ENCODE measurements at regions not wholly inside any gene's neighbourhood (a gene's known extent, or its start where the extent isn't known, plus 50 kb on each side); places are given as distances from the start of the nearest gene placed in this dataset.

DNA sequence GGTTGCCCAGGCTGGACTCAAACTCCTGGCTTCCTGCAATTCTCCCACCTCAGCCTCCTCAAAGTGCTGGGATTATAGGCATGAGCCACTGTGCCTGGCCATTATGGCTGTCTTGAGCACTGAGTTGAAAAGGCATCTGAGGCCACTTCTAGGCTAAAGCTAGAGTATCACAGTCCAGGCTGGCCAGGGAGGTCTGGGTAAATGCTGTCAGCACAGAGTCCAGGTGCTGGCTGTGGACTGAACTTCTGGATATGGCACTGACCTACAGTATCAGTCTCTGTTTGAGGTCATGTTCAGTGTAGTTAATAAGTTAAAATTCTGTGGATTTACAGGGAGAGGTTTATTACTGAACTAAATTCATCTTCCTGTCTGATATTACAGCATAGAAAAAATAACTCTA is 222.5 kb upstream of the TOM1L1 start:
- no peak for TF ChIP-seq SMC3 (conservative IDR thresholded peaks at IDR 0.05; ENCODE audit: poor library complexity)
- TF ChIP-seq MXI1 (conservative IDR thresholded peaks at IDR 0.05; ENCODE audit: poor library complexity, severe bottlenecking): no peak
- no peak for TF ChIP-seq POLR2AphosphoS5 (IDR thresholded peaks at IDR 0.05)
- no peak for TF ChIP-seq EZH2 (IDR thresholded peaks at IDR 0.05; ENCODE audit: borderline replicate concordance, insufficient read depth, low read length, poor library complexity, severe bottlenecking)
- TF ChIP-seq, protein P1, sequence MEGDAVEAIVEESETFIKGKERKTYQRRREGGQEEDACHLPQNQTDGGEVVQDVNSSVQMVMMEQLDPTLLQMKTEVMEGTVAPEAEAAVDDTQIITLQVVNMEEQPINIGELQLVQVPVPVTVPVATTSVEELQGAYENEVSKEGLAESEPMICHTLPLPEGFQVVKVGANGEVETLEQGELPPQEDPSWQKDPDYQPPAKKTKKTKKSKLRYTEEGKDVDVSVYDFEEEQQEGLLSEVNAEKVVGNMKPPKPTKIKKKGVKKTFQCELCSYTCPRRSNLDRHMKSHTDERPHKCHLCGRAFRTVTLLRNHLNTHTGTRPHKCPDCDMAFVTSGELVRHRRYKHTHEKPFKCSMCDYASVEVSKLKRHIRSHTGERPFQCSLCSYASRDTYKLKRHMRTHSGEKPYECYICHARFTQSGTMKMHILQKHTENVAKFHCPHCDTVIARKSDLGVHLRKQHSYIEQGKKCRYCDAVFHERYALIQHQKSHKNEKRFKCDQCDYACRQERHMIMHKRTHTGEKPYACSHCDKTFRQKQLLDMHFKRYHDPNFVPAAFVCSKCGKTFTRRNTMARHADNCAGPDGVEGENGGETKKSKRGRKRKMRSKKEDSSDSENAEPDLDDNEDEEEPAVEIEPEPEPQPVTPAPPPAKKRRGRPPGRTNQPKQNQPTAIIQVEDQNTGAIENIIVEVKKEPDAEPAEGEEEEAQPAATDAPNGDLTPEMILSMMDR (IDR thresholded peaks at IDR 0.05; ENCODE audit: poor library complexity, severe bottlenecking): no peak
- TF ChIP-seq RAD21 (conservative IDR thresholded peaks at IDR 0.05): no peak
- TF ChIP-seq TAF1 (IDR thresholded peaks at IDR 0.05; ENCODE audit: low read depth): no peak
- TF ChIP-seq, protein P2, sequence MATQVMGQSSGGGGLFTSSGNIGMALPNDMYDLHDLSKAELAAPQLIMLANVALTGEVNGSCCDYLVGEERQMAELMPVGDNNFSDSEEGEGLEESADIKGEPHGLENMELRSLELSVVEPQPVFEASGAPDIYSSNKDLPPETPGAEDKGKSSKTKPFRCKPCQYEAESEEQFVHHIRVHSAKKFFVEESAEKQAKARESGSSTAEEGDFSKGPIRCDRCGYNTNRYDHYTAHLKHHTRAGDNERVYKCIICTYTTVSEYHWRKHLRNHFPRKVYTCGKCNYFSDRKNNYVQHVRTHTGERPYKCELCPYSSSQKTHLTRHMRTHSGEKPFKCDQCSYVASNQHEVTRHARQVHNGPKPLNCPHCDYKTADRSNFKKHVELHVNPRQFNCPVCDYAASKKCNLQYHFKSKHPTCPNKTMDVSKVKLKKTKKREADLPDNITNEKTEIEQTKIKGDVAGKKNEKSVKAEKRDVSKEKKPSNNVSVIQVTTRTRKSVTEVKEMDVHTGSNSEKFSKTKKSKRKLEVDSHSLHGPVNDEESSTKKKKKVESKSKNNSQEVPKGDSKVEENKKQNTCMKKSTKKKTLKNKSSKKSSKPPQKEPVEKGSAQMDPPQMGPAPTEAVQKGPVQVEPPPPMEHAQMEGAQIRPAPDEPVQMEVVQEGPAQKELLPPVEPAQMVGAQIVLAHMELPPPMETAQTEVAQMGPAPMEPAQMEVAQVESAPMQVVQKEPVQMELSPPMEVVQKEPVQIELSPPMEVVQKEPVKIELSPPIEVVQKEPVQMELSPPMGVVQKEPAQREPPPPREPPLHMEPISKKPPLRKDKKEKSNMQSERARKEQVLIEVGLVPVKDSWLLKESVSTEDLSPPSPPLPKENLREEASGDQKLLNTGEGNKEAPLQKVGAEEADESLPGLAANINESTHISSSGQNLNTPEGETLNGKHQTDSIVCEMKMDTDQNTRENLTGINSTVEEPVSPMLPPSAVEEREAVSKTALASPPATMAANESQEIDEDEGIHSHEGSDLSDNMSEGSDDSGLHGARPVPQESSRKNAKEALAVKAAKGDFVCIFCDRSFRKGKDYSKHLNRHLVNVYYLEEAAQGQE (IDR thresholded peaks at IDR 0.05; ENCODE audit: borderline replicate concordance): no peak
- TF ChIP-seq EP300 (conservative IDR thresholded peaks at IDR 0.05; ENCODE audit: poor library complexity, severe bottlenecking): no peak
- Histone ChIP-seq H3K4me2 (ENCODE audit: low read length) (no peak overlapping the region), H3K9me2 (ENCODE audit: insufficient read depth, low read length) (no peaks in the 10 kb centered on the region), H3K27me3 (ENCODE audit: insufficient read depth, low read depth, low read length) (peaks cover 12% of the 10 kb centered on the region), H3K4me3 (ENCODE audit: low read length) (no peak overlapping the region), H3K36me3 (ENCODE audit: insufficient read depth, low read length) (no peaks in the 10 kb centered on the region), H3K9me3 (ENCODE audit: low read length) (no peaks in the 10 kb centered on the region), H3K27ac (ENCODE audit: low read length) (no peak overlapping the region), H2AFZ (ENCODE audit: low read depth, low read length) (no peak overlapping the region), H3K9ac (ENCODE audit: low read length) (no peak overlapping the region), H3F3A (ENCODE audit: insufficient read depth, low read length, poor library complexity, severe bottlenecking) (no peaks in the 10 kb centered on the region), H3K79me2 (replicated peaks; ENCODE audit: insufficient read depth, low read length) (no peaks in the 10 kb centered on the region), H4K20me1 (ENCODE audit: insufficient read depth) (no peaks in the 10 kb centered on the region)

DNA sequence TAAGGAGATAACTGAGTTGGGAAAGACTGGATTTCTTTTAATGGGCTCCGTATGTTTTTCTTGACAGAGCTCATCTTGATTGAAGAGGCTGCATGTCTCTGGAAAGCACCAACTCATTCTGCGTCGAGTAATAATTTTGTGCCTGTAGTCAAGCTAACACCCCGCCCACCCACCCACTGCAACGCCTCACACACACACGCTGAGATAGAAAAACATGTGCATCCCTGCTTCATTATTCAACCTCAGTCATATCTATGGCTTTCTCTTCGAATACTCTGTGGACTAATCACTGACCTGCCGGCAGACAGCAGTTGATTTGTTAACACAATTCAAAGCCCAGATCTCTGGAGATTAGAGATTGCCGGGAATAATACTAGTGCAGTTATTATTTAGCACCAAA is 220.2 kb upstream of the TOM1L1 start:
- H3K79me2 ChIP-seq (replicated peaks; ENCODE audit: insufficient read depth, low read length): no peaks in the 10 kb centered on the region
- H3K9ac ChIP-seq (ENCODE audit: low read length): no peak overlapping the region
- TF ChIP-seq TAF1 (IDR thresholded peaks at IDR 0.05; ENCODE audit: low read depth): no peak
- TF ChIP-seq POLR2AphosphoS5 (IDR thresholded peaks at IDR 0.05): no peak
- no peaks in the 10 kb centered on the region for H4K20me1 ChIP-seq (ENCODE audit: insufficient read depth)
- no peaks in the 10 kb centered on the region for H3K36me3 ChIP-seq (ENCODE audit: insufficient read depth, low read length)
- H3K27ac ChIP-seq (ENCODE audit: low read length): no peak overlapping the region
- H3K4me2 ChIP-seq (ENCODE audit: low read length): no peak overlapping the region
- no peak overlapping the region for H3K4me3 ChIP-seq (ENCODE audit: low read length)
- H3K9me3 ChIP-seq (ENCODE audit: low read length): no peaks in the 10 kb centered on the region
- no peak overlapping the region for H2AFZ ChIP-seq (ENCODE audit: low read depth, low read length)
- H3K9me2 ChIP-seq (ENCODE audit: insufficient read depth, low read length): no peaks in the 10 kb centered on the region
- no peaks in the 10 kb centered on the region for H3F3A ChIP-seq (ENCODE audit: insufficient read depth, low read length, poor library complexity, severe bottlenecking)
- H3K27me3 ChIP-seq (ENCODE audit: insufficient read depth, low read depth, low read length): peaks cover 12% of the 10 kb centered on the region
